Sigmoid colon (tissue), 3 donors: ENCODE measurements at regions not wholly inside any gene's neighbourhood (a gene's known extent, or its start where the extent isn't known, plus 50 kb on each side); places are given as distances from the start of the nearest gene placed in this dataset.

Source experiments
- POLR2A ChIP-seq, 2 donors: fragments of 450-650 bp; IDR thresholded peaks; one replicate each; pipeline ENCODE4 v1.6.1; 2016; ENCODE audit warnings: antibody characterized with exemption in 2 of 2, mild to moderate bottlenecking in 2 of 2, moderate library complexity in 2 of 2
- TF ChIP-seq, protein P1 (sequence below), 4 experiments: fragments of 450-650 bp in 3 of 4; fragments of 200-600 bp in 1 of 4; IDR thresholded peaks; one replicate each; pipeline ENCODE4 v1.5.1; 2016 to 2019; ENCODE audit warnings: antibody characterized with exemption in 4 of 4, mild to moderate bottlenecking in 3 of 4, moderate library complexity in 2 of 4

DNA sequence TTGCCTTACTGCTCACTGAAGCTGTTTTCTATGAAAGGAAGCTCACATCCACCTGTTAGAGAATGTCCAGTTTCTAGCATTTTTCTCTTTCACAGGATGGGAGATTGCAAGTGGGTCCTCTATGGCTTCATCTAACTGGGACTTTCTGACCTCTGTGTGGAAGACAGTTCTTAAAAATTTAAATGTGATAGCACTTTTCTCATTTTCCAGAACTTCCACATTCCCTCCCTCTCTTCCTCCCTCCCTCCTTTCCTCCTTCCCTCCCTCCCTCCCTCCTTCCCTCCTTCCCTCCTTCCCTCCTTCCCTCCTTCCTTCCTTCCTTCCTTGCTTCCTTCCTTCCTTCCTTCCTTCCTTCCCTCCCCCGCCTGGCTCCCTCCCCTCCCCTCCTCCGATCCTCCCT is 291.1 kb downstream of the DOK5 start:
- TF ChIP-seq, protein P1, sequence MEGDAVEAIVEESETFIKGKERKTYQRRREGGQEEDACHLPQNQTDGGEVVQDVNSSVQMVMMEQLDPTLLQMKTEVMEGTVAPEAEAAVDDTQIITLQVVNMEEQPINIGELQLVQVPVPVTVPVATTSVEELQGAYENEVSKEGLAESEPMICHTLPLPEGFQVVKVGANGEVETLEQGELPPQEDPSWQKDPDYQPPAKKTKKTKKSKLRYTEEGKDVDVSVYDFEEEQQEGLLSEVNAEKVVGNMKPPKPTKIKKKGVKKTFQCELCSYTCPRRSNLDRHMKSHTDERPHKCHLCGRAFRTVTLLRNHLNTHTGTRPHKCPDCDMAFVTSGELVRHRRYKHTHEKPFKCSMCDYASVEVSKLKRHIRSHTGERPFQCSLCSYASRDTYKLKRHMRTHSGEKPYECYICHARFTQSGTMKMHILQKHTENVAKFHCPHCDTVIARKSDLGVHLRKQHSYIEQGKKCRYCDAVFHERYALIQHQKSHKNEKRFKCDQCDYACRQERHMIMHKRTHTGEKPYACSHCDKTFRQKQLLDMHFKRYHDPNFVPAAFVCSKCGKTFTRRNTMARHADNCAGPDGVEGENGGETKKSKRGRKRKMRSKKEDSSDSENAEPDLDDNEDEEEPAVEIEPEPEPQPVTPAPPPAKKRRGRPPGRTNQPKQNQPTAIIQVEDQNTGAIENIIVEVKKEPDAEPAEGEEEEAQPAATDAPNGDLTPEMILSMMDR (IDR thresholded peaks at IDR 0.05), result no peak
- TF ChIP-seq POLR2A (IDR thresholded peaks at IDR 0.05), result no peak
